Trophoblast cell (in vitro differentiated cells and primary cell): ENCODE measurements at regions not wholly inside any gene's neighbourhood (a gene's known extent, or its start where the extent isn't known, plus 50 kb on each side); places are given as distances from the start of the nearest gene placed in this dataset.

ENCODE experiments used
- DNase-seq, 2 donors: peaks; one replicate each; pipeline ENCODE4 v3.0.0-alpha.2; 2016
- H2AFZ ChIP-seq: 2 replicates; pipeline ENCODE4 v1.6.1; 2013; ENCODE audit warnings: low read length, moderate library complexity, mild to moderate bottlenecking; ENCODE audit not compliant: insufficient read depth, poor library complexity
- H2AK5ac ChIP-seq: 2 replicates; pipeline ENCODE4 v1.6.1; 2013; ENCODE audit warnings: mild to moderate bottlenecking, low read length
- H2BK120ac ChIP-seq: 2 replicates; pipeline ENCODE4 v1.6.1; 2013; ENCODE audit warnings: low read length, mild to moderate bottlenecking, moderate library complexity; ENCODE audit not compliant: insufficient read depth, poor library complexity
- H2BK12ac ChIP-seq: 2 replicates; pipeline ENCODE4 v1.6.1; 2013; ENCODE audit warnings: mild to moderate bottlenecking, low read length, moderate library complexity
- H2BK5ac ChIP-seq: 2 replicates; pipeline ENCODE4 v1.6.1; 2013; ENCODE audit warnings: low read length, low read depth, moderate library complexity, mild to moderate bottlenecking; ENCODE audit not compliant: poor library complexity
- H3K14ac ChIP-seq: 2 replicates; pipeline ENCODE4 v1.6.1; 2013; ENCODE audit warnings: mild to moderate bottlenecking, low read length
- H3K18ac ChIP-seq: 2 replicates; pipeline ENCODE4 v1.6.1; 2013; ENCODE audit warnings: mild to moderate bottlenecking, low read length
- H3K23ac ChIP-seq: 2 replicates; pipeline ENCODE4 v1.6.1; 2013; ENCODE audit warnings: low read length
- H3K27ac ChIP-seq: 2 replicates; pipeline ENCODE4 v1.5.1; 2013; ENCODE audit warnings: low read depth, mild to moderate bottlenecking, inconsistent platforms, low read length, moderate library complexity
- H3K27me3 ChIP-seq: 2 replicates; pipeline ENCODE4 v1.6.1; 2013; ENCODE audit warnings: inconsistent platforms, mild to moderate bottlenecking, low read length, moderate library complexity; ENCODE audit not compliant: insufficient read depth
- H3K36me3 ChIP-seq, 2 experiments: 1 replicate in 1 of 2; 2 replicates in 1 of 2; pipeline ENCODE4 v1.6.1; 2013; ENCODE audit warnings: low read length in 2 of 2, mild to moderate bottlenecking in 2 of 2, moderate library complexity in 1 of 2; ENCODE audit not compliant: insufficient read depth in 2 of 2, control insufficient read depth in 1 of 2
- H3K4ac ChIP-seq: 2 replicates; pipeline ENCODE4 v1.6.1; 2013; ENCODE audit warnings: low read depth, mild to moderate bottlenecking, low read length, moderate library complexity
- H3K4me1 ChIP-seq, 2 experiments: 1 replicate in 1 of 2; 2 replicates in 1 of 2; pipeline ENCODE4 v1.6.1; 2013; ENCODE audit warnings: low read length in 2 of 2, mild to moderate bottlenecking in 2 of 2, moderate library complexity in 1 of 2; ENCODE audit not compliant: insufficient read depth in 2 of 2, control insufficient read depth in 1 of 2
- H3K4me2 ChIP-seq: 2 replicates; pipeline ENCODE4 v1.6.1; 2013; ENCODE audit warnings: inconsistent platforms, mild to moderate bottlenecking, low read length, moderate library complexity
- H3K4me3 ChIP-seq: 2 replicates; pipeline ENCODE4 v1.5.1; 2013; ENCODE audit warnings: mild to moderate bottlenecking, low read depth, low read length, inconsistent platforms
- H3K79me1 ChIP-seq: one replicate; pipeline ENCODE4 v1.6.1; 2013; ENCODE audit warnings: low read length
- H3K79me2 ChIP-seq: 2 replicates; pipeline ENCODE4 v1.6.1; 2013; ENCODE audit warnings: low read length, mild to moderate bottlenecking; ENCODE audit not compliant: control insufficient read depth, insufficient read depth, poor library complexity
- H3K9ac ChIP-seq: 2 replicates; pipeline ENCODE4 v1.6.1; 2013; ENCODE audit warnings: mild to moderate bottlenecking, low read length
- H3K9me3 ChIP-seq: 2 replicates; pipeline ENCODE4 v1.6.1; 2013; ENCODE audit warnings: low read depth, mild to moderate bottlenecking, control low read depth, inconsistent platforms, low read length; ENCODE audit not compliant: insufficient read depth
- H4K12ac ChIP-seq: 2 replicates; pipeline ENCODE4 v1.6.1; 2013; ENCODE audit warnings: low read depth, mild to moderate bottlenecking, low read length, moderate library complexity
- H4K8ac ChIP-seq: 2 replicates; pipeline ENCODE4 v1.6.1; 2013; ENCODE audit warnings: low read depth, mild to moderate bottlenecking, low read length, moderate library complexity
- H4K91ac ChIP-seq: one replicate; pipeline ENCODE4 v1.6.1; 2013; ENCODE audit warnings: low read depth, mild to moderate bottlenecking, low read length, moderate library complexity
- WGBS: extraction: QIAGEN DNeasy Blood & Tissue Kit; methylation state at CpG from one replicate; pipeline ENCODE4 v1.1.7; 2013; ENCODE audit warnings: missing lambda C conversion rate; ENCODE audit not compliant: insufficient read length, insufficient coverage; ENCODE audit errors: extremely low coverage; 5-methylcytosine and 5-hydroxymethylcytosine counted together

- Histone ChIP-seq H3K27ac (no peak overlapping the region), H3K14ac (no peak overlapping the region), H3K79me2 (no peaks in the 10 kb centered on the region), H2AFZ (no peak overlapping the region), H3K9me3 (no peaks in the 10 kb centered on the region), H3K27me3 (no peaks in the 10 kb centered on the region), H2BK12ac (no peak overlapping the region), H4K12ac (no peak overlapping the region), H3K4ac (no peak overlapping the region), H3K4me3 (no peak overlapping the region), H3K36me3 (no peaks in the 10 kb centered on the region), H2BK120ac (no peak overlapping the region), H2AK5ac (no peak overlapping the region), H3K4me2 (no peak overlapping the region), H3K4me1 (no peaks in the 10 kb centered on the region), H2BK5ac (no peak overlapping the region), H3K79me1 (no peaks in the 10 kb centered on the region), H3K18ac (no peak overlapping the region), H3K9ac (no peak overlapping the region), H4K91ac (no peak overlapping the region), H4K8ac (no peak overlapping the region), H3K23ac (no peak overlapping the region)
- no CpG with 5 or more reads among the region's 5 CpGs for WGBS
- no peak for DNase-seq
Measured at GRCh38 chr5:153893817-153894216, 144.9 kb downstream of the FAM114A2 start.

GRCh38 chr5:153891394-153891793 lies 147.3 kb downstream of the FAM114A2 start:
- Histone ChIP-seq H2BK120ac (no peak overlapping the region), H3K4me1 (no peaks in the 10 kb centered on the region), H3K79me2 (no peaks in the 10 kb centered on the region), H3K9ac (no peak overlapping the region), H3K23ac (no peak overlapping the region), H3K79me1 (no peaks in the 10 kb centered on the region), H3K4me3 (no peak overlapping the region), H3K14ac (no peak overlapping the region), H4K12ac (no peak overlapping the region), H3K9me3 (no peaks in the 10 kb centered on the region), H3K4me2 (no peak overlapping the region), H2BK12ac (no peak overlapping the region), H4K91ac (no peak overlapping the region), H2BK5ac (no peak overlapping the region), H2AK5ac (no peak overlapping the region), H4K8ac (no peak overlapping the region), H3K18ac (no peak overlapping the region), H3K4ac (no peak overlapping the region), H3K27ac (no peak overlapping the region), H2AFZ (no peak overlapping the region), H3K27me3 (no peaks in the 10 kb centered on the region), H3K36me3 (no peaks in the 10 kb centered on the region)
- no peak for DNase-seq

- Histone ChIP-seq H3K79me1 (no peaks in the 10 kb centered on the region), H3K4me3 (no peak overlapping the region), H4K12ac (no peak overlapping the region), H3K9me3 (no peaks in the 10 kb centered on the region), H3K4me2 (no peak overlapping the region), H4K91ac (no peak overlapping the region), H3K4ac (no peak overlapping the region), H4K8ac (no peak overlapping the region), H3K79me2 (no peaks in the 10 kb centered on the region), H3K27ac (no peak overlapping the region), H3K18ac (no peak overlapping the region), H2BK5ac (no peak overlapping the region), H3K4me1 (no peaks in the 10 kb centered on the region), H3K9ac (no peak overlapping the region), H3K14ac (no peak overlapping the region), H3K27me3 (no peaks in the 10 kb centered on the region), H2BK120ac (no peak overlapping the region), H2AFZ (no peak overlapping the region), H3K23ac (no peak overlapping the region), H2BK12ac (no peak overlapping the region), H2AK5ac (no peak overlapping the region), H3K36me3 (no peaks in the 10 kb centered on the region)
- no CpG with 5 or more reads among the region's 5 CpGs for WGBS
- no peak for DNase-seq
Measured at GRCh38 chr5:153888781-153889180, 149.9 kb downstream of the FAM114A2 start.

GRCh38 chr5:153885141-153885540 lies 153.6 kb downstream of the FAM114A2 start:
- Histone ChIP-seq H4K91ac (no peak overlapping the region), H3K27ac (no peak overlapping the region), H3K36me3 (no peaks in the 10 kb centered on the region), H3K18ac (no peak overlapping the region), H3K79me2 (no peaks in the 10 kb centered on the region), H4K8ac (no peak overlapping the region), H3K79me1 (no peaks in the 10 kb centered on the region), H3K23ac (no peak overlapping the region), H3K9ac (no peak overlapping the region), H2BK5ac (no peak overlapping the region), H3K4me1 (no peaks in the 10 kb centered on the region), H3K14ac (no peak overlapping the region), H2BK120ac (no peak overlapping the region), H2BK12ac (no peak overlapping the region), H4K12ac (no peak overlapping the region), H3K9me3 (no peaks in the 10 kb centered on the region), H2AFZ (no peak overlapping the region), H2AK5ac (no peak overlapping the region), H3K27me3 (no peaks in the 10 kb centered on the region), H3K4me3 (no peak overlapping the region), H3K4me2 (no peak overlapping the region), H3K4ac (no peak overlapping the region)
- no CpG with 5 or more reads among the region's 3 CpGs for WGBS
- no peak for DNase-seq

- H3K27ac ChIP-seq: no peak overlapping the region
- no peaks in the 10 kb centered on the region for H3K36me3 ChIP-seq
- H3K4me3 ChIP-seq: no peak overlapping the region
- H4K12ac ChIP-seq: no peak overlapping the region
- no peak overlapping the region for H4K91ac ChIP-seq
- H3K4me1 ChIP-seq: no peaks in the 10 kb centered on the region
- H2BK5ac ChIP-seq: no peak overlapping the region
- no peaks in the 10 kb centered on the region for H3K79me1 ChIP-seq
- no peak overlapping the region for H3K14ac ChIP-seq
- no peak overlapping the region for H2AK5ac ChIP-seq
- no peak overlapping the region for H4K8ac ChIP-seq
- no peak overlapping the region for H3K9ac ChIP-seq
- no peak overlapping the region for H2BK12ac ChIP-seq
- WGBS: no CpG with 5 or more reads among the region's 4 CpGs
- no peak for DNase-seq
- no peaks in the 10 kb centered on the region for H3K9me3 ChIP-seq
- no peak overlapping the region for H3K23ac ChIP-seq
- H3K79me2 ChIP-seq: no peaks in the 10 kb centered on the region
- no peak overlapping the region for H3K18ac ChIP-seq
- H3K27me3 ChIP-seq: no peaks in the 10 kb centered on the region
- H3K4ac ChIP-seq: no peak overlapping the region
- H3K4me2 ChIP-seq: no peak overlapping the region
- H2AFZ ChIP-seq: no peak overlapping the region
- H2BK120ac ChIP-seq: no peak overlapping the region
Measured at GRCh38 chr5:153884612-153884957, 154.1 kb downstream of the FAM114A2 start.
